ENCODE measurements at regions not wholly inside any gene's neighbourhood (a gene's known extent, or its start where the extent isn't known, plus 50 kb on each side); places are given as distances from the start of the nearest gene placed in this dataset.

- TF ChIP-seq, protein P1, sequence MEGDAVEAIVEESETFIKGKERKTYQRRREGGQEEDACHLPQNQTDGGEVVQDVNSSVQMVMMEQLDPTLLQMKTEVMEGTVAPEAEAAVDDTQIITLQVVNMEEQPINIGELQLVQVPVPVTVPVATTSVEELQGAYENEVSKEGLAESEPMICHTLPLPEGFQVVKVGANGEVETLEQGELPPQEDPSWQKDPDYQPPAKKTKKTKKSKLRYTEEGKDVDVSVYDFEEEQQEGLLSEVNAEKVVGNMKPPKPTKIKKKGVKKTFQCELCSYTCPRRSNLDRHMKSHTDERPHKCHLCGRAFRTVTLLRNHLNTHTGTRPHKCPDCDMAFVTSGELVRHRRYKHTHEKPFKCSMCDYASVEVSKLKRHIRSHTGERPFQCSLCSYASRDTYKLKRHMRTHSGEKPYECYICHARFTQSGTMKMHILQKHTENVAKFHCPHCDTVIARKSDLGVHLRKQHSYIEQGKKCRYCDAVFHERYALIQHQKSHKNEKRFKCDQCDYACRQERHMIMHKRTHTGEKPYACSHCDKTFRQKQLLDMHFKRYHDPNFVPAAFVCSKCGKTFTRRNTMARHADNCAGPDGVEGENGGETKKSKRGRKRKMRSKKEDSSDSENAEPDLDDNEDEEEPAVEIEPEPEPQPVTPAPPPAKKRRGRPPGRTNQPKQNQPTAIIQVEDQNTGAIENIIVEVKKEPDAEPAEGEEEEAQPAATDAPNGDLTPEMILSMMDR (IDR thresholded peaks at IDR 0.05): no peak
- TF ChIP-seq POLR2A (IDR thresholded peaks at IDR 0.05): no peak
These were observed 268.8 kb downstream of the NR2F2 start for GRCh38 chr15:96599268-96599667.
